Upper lobe of right lung (tissue), 1 donor: ENCODE measurements at regions not wholly inside any gene's neighbourhood (a gene's known extent, or its start where the extent isn't known, plus 50 kb on each side); places are given as distances from the start of the nearest gene placed in this dataset.
"Not testable (repeated sequence)": the region's sequence is repeated elsewhere in the genome, so short reads cannot be mapped to it uniquely, and the experiment has no call there.

ENCODE experiments used
- ATAC-seq: fragments of 200-7000 bp; cut with Tn5 transposase; one replicate; pipeline ENCODE4 v1.9.1; 2020; ENCODE audit warnings: mild to moderate bottlenecking, moderate library complexity
- DNase-seq: peaks from one replicate; pipeline ENCODE4 v3.0.0-alpha.2; 2020
- H3K27ac ChIP-seq: fragments of 200-600 bp; one replicate; pipeline ENCODE4 v1.8.0; 2022
- H3K27me3 ChIP-seq: fragments of 200-600 bp; one replicate; pipeline ENCODE4 v1.8.0; 2022; ENCODE audit warnings: mild to moderate bottlenecking
- H3K36me3 ChIP-seq: fragments of 200-600 bp; one replicate; pipeline ENCODE4 v1.8.0; 2022
- H3K4me1 ChIP-seq: fragments of 200-600 bp; one replicate; pipeline ENCODE4 v1.8.0; 2022
- H3K4me3 ChIP-seq: fragments of 200-600 bp; one replicate; pipeline ENCODE4 v1.8.0; 2022; ENCODE audit warnings: mild to moderate bottlenecking
- H3K9me3 ChIP-seq: fragments of 200-600 bp; one replicate; pipeline ENCODE4 v1.8.0; 2022
- CTCF ChIP-seq: fragments of 200-600 bp; IDR thresholded peaks from one replicate; pipeline ENCODE4 v1.8.0; 2022; ENCODE audit warnings: antibody characterized with exemption
- intact Hi-C: fragments of 100-400 bp; cut with DNase I; formaldehyde crosslinking; loops from one replicate; pipeline ENCODE4 v1.11.0; 2022
- donor health status: DM: no; HTN: yes; CAD: no; lungs with severe emphysema.

GRCh38 chr6:74187811-74188210 is 491.8 kb downstream of the CD109 start:
- intact Hi-C loops = no loop called here
- ATAC-seq (no peak), DNase-seq (no peak)
- TF ChIP-seq CTCF = no peak
- no peak overlapping the region for H3K4me3 ChIP-seq
- H3K9me3 ChIP-seq = no peaks in the 10 kb centered on the region
- H3K36me3 ChIP-seq = no peaks in the 10 kb centered on the region
- H3K27me3 ChIP-seq = no peaks in the 10 kb centered on the region
- H3K27ac ChIP-seq = no peak overlapping the region
- no peaks in the 10 kb centered on the region for H3K4me1 ChIP-seq

- no peak overlapping the region for H3K27ac ChIP-seq
- intact Hi-C loops = no loop called here
- H3K36me3 ChIP-seq = no peaks in the 10 kb centered on the region
- H3K27me3 ChIP-seq = no peaks in the 10 kb centered on the region
- peak; percentile 50 for ATAC-seq
- no peak overlapping the region for H3K4me3 ChIP-seq
- TF ChIP-seq CTCF = no peak
- H3K4me1 ChIP-seq = no peaks in the 10 kb centered on the region
- no peaks in the 10 kb centered on the region for H3K9me3 ChIP-seq
- peak; percentile 55 for DNase-seq
Observed at GRCh38 chr6:74182992-74183391, 487.0 kb downstream of the CD109 start.

GRCh38 chr6:74181471-74181870 is 485.5 kb downstream of the CD109 start:
- H3K27ac ChIP-seq = no peak overlapping the region
- H3K36me3 ChIP-seq = no peaks in the 10 kb centered on the region
- intact Hi-C loops = no loop called here
- H3K4me1 ChIP-seq = no peaks in the 10 kb centered on the region
- DNase-seq (no peak), ATAC-seq (no peak)
- no peak for TF ChIP-seq CTCF
- no peaks in the 10 kb centered on the region for H3K27me3 ChIP-seq
- no peaks in the 10 kb centered on the region for H3K9me3 ChIP-seq
- no peak overlapping the region for H3K4me3 ChIP-seq

GRCh38 chr6:74177506-74177905 is 481.5 kb downstream of the CD109 start:
- no peaks in the 10 kb centered on the region for H3K27me3 ChIP-seq
- H3K27ac ChIP-seq = no peak overlapping the region
- no peaks in the 10 kb centered on the region for H3K9me3 ChIP-seq
- no peaks in the 10 kb centered on the region for H3K36me3 ChIP-seq
- intact Hi-C loops = no loop called here
- no peak for DNase-seq
- no peak overlapping the region for H3K4me3 ChIP-seq
- H3K4me1 ChIP-seq = no peaks in the 10 kb centered on the region
- no peak for ATAC-seq
- TF ChIP-seq CTCF = no peak

- H3K27ac ChIP-seq, H3K4me3 ChIP-seq, DNase-seq, H3K36me3 ChIP-seq, H3K9me3 ChIP-seq, ATAC-seq, intact Hi-C loops, H3K27me3 ChIP-seq, H3K4me1 ChIP-seq: not testable (repeated sequence)
Observed at GRCh38 chr6:74170550-74170949, 474.5 kb downstream of the CD109 start.

GRCh38 chr6:74170118-74170517 is 474.1 kb downstream of the CD109 start:
- H3K27ac ChIP-seq = no peak overlapping the region
- ATAC-seq = no peak
- H3K4me3 ChIP-seq = no peak overlapping the region
- H3K4me1 ChIP-seq = no peaks in the 10 kb centered on the region
- intact Hi-C loops = no loop called here
- no peak for DNase-seq
- no peak for TF ChIP-seq CTCF
- H3K27me3 ChIP-seq = no peaks in the 10 kb centered on the region
- no peaks in the 10 kb centered on the region for H3K9me3 ChIP-seq
- no peaks in the 10 kb centered on the region for H3K36me3 ChIP-seq
